HepG2 (cell line): ENCODE measurements at regions not wholly inside any gene's neighbourhood (a gene's known extent, or its start where the extent isn't known, plus 50 kb on each side); places are given as distances from the start of the nearest gene placed in this dataset.

Experiments used
- ATAC-seq: fragments of 200-7000 bp; cut with Tn5 transposase; 3 replicates; pipeline ENCODE4 v1.9.1; 2020; ENCODE audit warnings: mild to moderate bottlenecking, moderate library complexity
- BruUV-seq: library from RNA; stranded (reverse); fragments of 400-500 nt; replicated peaks from 2 replicates; lab custom pipeline; 2021; lab: Mats Ljungman, UMichigan
- CTCF ChIA-PET: fragments of 300-600 bp; formaldehyde crosslinking; extraction: SDS; loops from one replicate; lab custom pipeline; 2021; ENCODE audit warnings: low total read pairs, inconsistent platforms, low intra/inter-chr PET ratio; lab: Yijun Ruan, JAX
- POLR2A ChIA-PET: fragments of 350-600 bp; sonication (Branson Sonifier 250); formaldehyde crosslinking; loops from one replicate; lab custom pipeline; 2020; ENCODE audit warnings: antibody characterized with exemption, inconsistent platforms; lab: Yijun Ruan, JAX
- DNase-seq: peaks from one replicate; pipeline ENCODE4 v3.0.0-alpha.2; 2015; ENCODE audit warnings: low spot score
- FAIRE-seq: peaks from 3 replicates; lab custom pipeline; 2011; peaks lifted over from hg19 to GRCh38; lab: Jason Lieb, UNC
- H2AFZ ChIP-seq: one replicate; pipeline ENCODE4 v1.6.1; 2011; ENCODE audit warnings: low read length, inconsistent platforms
- H3K27ac ChIP-seq: fragments of 300-600 bp; 3 replicates; pipeline ENCODE4 v1.8.0; 2011; ENCODE audit warnings: mixed run types, mild to moderate bottlenecking, mixed read lengths, low read length, inconsistent platforms; ENCODE audit not compliant: insufficient read depth; ENCODE audit errors: extremely low read length
- H3K27me3 ChIP-seq, 2 experiments: fragments of 200-600 bp in 1 of 2; 2 replicates in 1 of 2; 3 replicates in 1 of 2; pipeline versions ENCODE4 v1.6.0 to v1.8.0; 2011; ENCODE audit warnings: low read length in 2 of 2, mild to moderate bottlenecking in 2 of 2, moderate library complexity in 2 of 2, inconsistent platforms in 1 of 2; ENCODE audit not compliant: insufficient read depth in 2 of 2, control insufficient read depth in 1 of 2
- H3K36me3 ChIP-seq, 2 experiments: fragments of 200-600 bp in 1 of 2; replicated peaks in 1 of 2; 2 replicates in 1 of 2; 3 replicates in 1 of 2; pipeline versions ENCODE4 v1.5.1 to v1.8.0; 2011; ENCODE audit warnings: low read length in 2 of 2, inconsistent platforms in 1 of 2; ENCODE audit not compliant: insufficient read depth in 2 of 2, control insufficient read depth in 1 of 2
- H3K4me1 ChIP-seq: 2 replicates; pipeline ENCODE4 v1.5.1; 2012; ENCODE audit warnings: low read length, inconsistent platforms; ENCODE audit not compliant: insufficient read depth
- H3K4me2 ChIP-seq: 2 replicates; pipeline ENCODE4 v1.6.0; 2011; ENCODE audit warnings: low read depth, low read length, inconsistent platforms
- H3K4me3 ChIP-seq, 3 experiments: fragments of 200-600 bp in 1 of 3; sonication (generic), shearing (Covaris generic) in 1 of 3; replicated peaks in 1 of 3; 2 replicates each; pipeline ENCODE4 v1.5.1; 2011 to 2016; ENCODE audit warnings: low read length in 3 of 3, inconsistent platforms in 2 of 3, low read depth in 2 of 3, mild to moderate bottlenecking in 2 of 3, control low read depth in 1 of 3, mixed read lengths in 1 of 3; ENCODE audit not compliant: insufficient read depth in 1 of 3
- H3K79me2 ChIP-seq: one replicate; pipeline ENCODE4 v1.6.1; 2011; ENCODE audit warnings: low read length, inconsistent platforms; ENCODE audit not compliant: insufficient read depth
- H3K9ac ChIP-seq: 2 replicates; pipeline ENCODE4 v1.6.0; 2011; ENCODE audit warnings: mild to moderate bottlenecking, low read depth, low read length, inconsistent platforms; ENCODE audit not compliant: insufficient read depth
- H3K9me3 ChIP-seq: 2 replicates; pipeline ENCODE4 v1.5.1; 2012; ENCODE audit warnings: mild to moderate bottlenecking, low read length
- H4K20me1 ChIP-seq: 2 replicates; pipeline ENCODE4 v1.6.0; 2011; ENCODE audit warnings: inconsistent platforms, mild to moderate bottlenecking, low read length, moderate library complexity; ENCODE audit not compliant: insufficient read depth
- KAT7 ChIP-seq: IDR thresholded peaks from 2 replicates; pipeline ENCODE4 v1.6.1; 2018; ENCODE audit warnings: borderline replicate concordance, missing compliant biosample characterization
- SPEN ChIP-seq: sonication (generic); formaldehyde crosslinking; IDR thresholded peaks from 2 replicates; pipeline ENCODE4 v1.5.1; 2020; ENCODE audit warnings: low read depth, mild to moderate bottlenecking, missing genetic modification reagents
- WGBS: methylation state at CpG from one replicate; pipeline ENCODE4 v1.1.6; 2017; ENCODE audit warnings: low lambda C conversion rate; 5-methylcytosine and 5-hydroxymethylcytosine counted together
- in situ Hi-C: cut with HindIII; loops from 2 replicates; pipeline ENCODE4 v1.10.0; 2017; ENCODE audit warnings: low pct_unique_long_range_greater_than_20kb; ENCODE audit not compliant: extremely low pct_ligation_motif_present
- intact Hi-C: fragments of 100-400 bp; cut with micrococcal nuclease; formaldehyde crosslinking; loops from one replicate; pipeline ENCODE4 v1.10.0; 2022; ENCODE audit not compliant: unreplicated experiment
- TF ChIP-seq, protein P1 (sequence below): sonication (generic); formaldehyde crosslinking; IDR thresholded peaks from 2 replicates; pipeline ENCODE4 v1.4.0; 2020; ENCODE audit warnings: missing genetic modification reagents
- TF ChIP-seq, protein P2 (sequence below): sonication (generic); formaldehyde crosslinking; IDR thresholded peaks from 2 replicates; pipeline ENCODE4 v1.4.0; 2020; ENCODE audit warnings: mild to moderate bottlenecking, missing genetic modification reagents

DNA sequence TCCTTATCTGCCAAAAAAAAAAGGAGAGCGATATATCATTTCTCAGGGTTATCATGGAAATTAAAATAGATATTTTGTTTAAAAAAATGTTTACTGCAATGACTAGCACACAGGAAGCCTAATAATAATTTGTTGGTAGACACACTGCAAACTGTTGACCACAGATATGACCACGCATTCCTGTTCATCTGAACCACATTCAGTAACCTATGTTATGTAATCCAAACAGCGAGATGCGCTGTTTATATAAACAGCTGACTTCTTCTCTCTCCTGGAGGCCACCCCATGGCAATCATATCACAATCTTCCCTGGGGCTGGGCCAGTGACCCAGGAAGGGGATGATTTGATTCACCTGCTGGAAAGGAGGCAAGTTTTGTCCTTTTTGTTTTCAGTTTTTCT, 129.3 kb upstream of the UST start:
- CTCF ChIA-PET: no interaction called here
- Histone ChIP-seq H3K27me3 (0 out of 5 replicates have a peak, but pooled peaks cover 0 to 8% of the 10 kb centered on the region in 2 experiments), H3K4me2 (no peak overlapping the region), H3K4me3 (no peak overlapping the region), H3K4me1 (no peaks in the 10 kb centered on the region), H3K9me3 (no peaks in the 10 kb centered on the region), H3K36me3 (no peaks in the 10 kb centered on the region), H3K79me2 (no peaks in the 10 kb centered on the region), H3K9ac (no peak overlapping the region), H3K27ac (no peak overlapping the region), H4K20me1 (no peaks in the 10 kb centered on the region), H2AFZ (no peak overlapping the region)
- no peak for FAIRE-seq
- TF ChIP-seq KAT7 (CRISPR knock-in tag) (no peak), SPEN (CRISPR knock-in tag) (no peak)
- TF ChIP-seq, protein P1, sequence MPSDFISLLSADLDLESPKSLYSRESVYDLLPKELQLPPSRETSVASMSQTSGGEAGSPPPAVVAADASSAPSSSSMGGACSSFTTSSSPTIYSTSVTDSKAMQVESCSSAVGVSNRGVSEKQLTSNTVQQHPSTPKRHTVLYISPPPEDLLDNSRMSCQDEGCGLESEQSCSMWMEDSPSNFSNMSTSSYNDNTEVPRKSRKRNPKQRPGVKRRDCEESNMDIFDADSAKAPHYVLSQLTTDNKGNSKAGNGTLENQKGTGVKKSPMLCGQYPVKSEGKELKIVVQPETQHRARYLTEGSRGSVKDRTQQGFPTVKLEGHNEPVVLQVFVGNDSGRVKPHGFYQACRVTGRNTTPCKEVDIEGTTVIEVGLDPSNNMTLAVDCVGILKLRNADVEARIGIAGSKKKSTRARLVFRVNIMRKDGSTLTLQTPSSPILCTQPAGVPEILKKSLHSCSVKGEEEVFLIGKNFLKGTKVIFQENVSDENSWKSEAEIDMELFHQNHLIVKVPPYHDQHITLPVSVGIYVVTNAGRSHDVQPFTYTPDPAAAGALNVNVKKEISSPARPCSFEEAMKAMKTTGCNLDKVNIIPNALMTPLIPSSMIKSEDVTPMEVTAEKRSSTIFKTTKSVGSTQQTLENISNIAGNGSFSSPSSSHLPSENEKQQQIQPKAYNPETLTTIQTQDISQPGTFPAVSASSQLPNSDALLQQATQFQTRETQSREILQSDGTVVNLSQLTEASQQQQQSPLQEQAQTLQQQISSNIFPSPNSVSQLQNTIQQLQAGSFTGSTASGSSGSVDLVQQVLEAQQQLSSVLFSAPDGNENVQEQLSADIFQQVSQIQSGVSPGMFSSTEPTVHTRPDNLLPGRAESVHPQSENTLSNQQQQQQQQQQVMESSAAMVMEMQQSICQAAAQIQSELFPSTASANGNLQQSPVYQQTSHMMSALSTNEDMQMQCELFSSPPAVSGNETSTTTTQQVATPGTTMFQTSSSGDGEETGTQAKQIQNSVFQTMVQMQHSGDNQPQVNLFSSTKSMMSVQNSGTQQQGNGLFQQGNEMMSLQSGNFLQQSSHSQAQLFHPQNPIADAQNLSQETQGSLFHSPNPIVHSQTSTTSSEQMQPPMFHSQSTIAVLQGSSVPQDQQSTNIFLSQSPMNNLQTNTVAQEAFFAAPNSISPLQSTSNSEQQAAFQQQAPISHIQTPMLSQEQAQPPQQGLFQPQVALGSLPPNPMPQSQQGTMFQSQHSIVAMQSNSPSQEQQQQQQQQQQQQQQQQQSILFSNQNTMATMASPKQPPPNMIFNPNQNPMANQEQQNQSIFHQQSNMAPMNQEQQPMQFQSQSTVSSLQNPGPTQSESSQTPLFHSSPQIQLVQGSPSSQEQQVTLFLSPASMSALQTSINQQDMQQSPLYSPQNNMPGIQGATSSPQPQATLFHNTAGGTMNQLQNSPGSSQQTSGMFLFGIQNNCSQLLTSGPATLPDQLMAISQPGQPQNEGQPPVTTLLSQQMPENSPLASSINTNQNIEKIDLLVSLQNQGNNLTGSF (CRISPR knock-in tag): no peak
- TF ChIP-seq, protein P2, sequence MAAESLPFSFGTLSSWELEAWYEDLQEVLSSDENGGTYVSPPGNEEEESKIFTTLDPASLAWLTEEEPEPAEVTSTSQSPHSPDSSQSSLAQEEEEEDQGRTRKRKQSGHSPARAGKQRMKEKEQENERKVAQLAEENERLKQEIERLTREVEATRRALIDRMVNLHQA (CRISPR knock-in tag): no peak
- in situ Hi-C loops: no loop called here
- BruUV-seq: no TSS peak
- intact Hi-C loops: no loop called here
- 37% methylated on average over 4 of the region's 4 CpGs for WGBS
- POLR2A ChIA-PET: no interaction called here
- no peak for ATAC-seq
- no peak for DNase-seq
